Karpas-422 (cell line): ENCODE measurements at regions not wholly inside any gene's neighbourhood (a gene's known extent, or its start where the extent isn't known, plus 50 kb on each side); places are given as distances from the start of the nearest gene placed in this dataset.

ENCODE experiments used
- DNase-seq: peaks from one replicate; pipeline ENCODE4 v3.0.0-alpha.2; 2015
- H2AFZ ChIP-seq: fragments of 200-600 bp; sonication (generic); 2 replicates; pipeline ENCODE4 v1.6.1; 2014; ENCODE audit warnings: antibody characterized with exemption, low read length, mixed read lengths
- H3K27ac ChIP-seq: fragments of 200-600 bp; sonication (generic); 2 replicates; pipeline ENCODE4 v1.5.1; 2014; ENCODE audit warnings: mild to moderate bottlenecking, low read length, moderate library complexity
- H3K27me3 ChIP-seq: fragments of 200-600 bp; sonication (generic); 2 replicates; pipeline ENCODE4 v1.6.1; 2014; ENCODE audit warnings: low read length, mixed read lengths
- H3K36me3 ChIP-seq: fragments of 200-600 bp; sonication (generic); 2 replicates; pipeline ENCODE4 v1.6.1; 2014; ENCODE audit warnings: low read length, mixed read lengths; ENCODE audit not compliant: insufficient read depth
- H3K4me1 ChIP-seq: fragments of 200-600 bp; sonication (generic); 2 replicates; pipeline ENCODE4 v1.6.1; 2014; ENCODE audit warnings: mild to moderate bottlenecking, low read length, mixed read lengths
- H3K4me2 ChIP-seq: fragments of 200-600 bp; sonication (generic); 2 replicates; pipeline ENCODE4 v1.6.1; 2014; ENCODE audit warnings: low read length, low read depth, mild to moderate bottlenecking; ENCODE audit not compliant: poor library complexity, severe bottlenecking
- H3K4me3 ChIP-seq: fragments of 200-600 bp; sonication (generic); 2 replicates; pipeline ENCODE4 v1.5.1; 2014; ENCODE audit warnings: mild to moderate bottlenecking, antibody characterized with exemption, low read length, mixed read lengths
- H3K79me2 ChIP-seq: fragments of 200-600 bp; sonication (generic); 2 replicates; pipeline ENCODE4 v1.6.1; 2014; ENCODE audit warnings: mild to moderate bottlenecking, low read length, mixed read lengths
- H3K9ac ChIP-seq: fragments of 200-600 bp; sonication (generic); 2 replicates; pipeline ENCODE4 v1.6.0; 2014; ENCODE audit warnings: low read length
- H3K9me2 ChIP-seq: fragments of 200-600 bp; sonication (generic), shearing (Covaris generic); replicated peaks from 2 replicates; pipeline ENCODE4 v1.6.0; 2014; ENCODE audit warnings: mild to moderate bottlenecking, low read length, moderate library complexity; ENCODE audit not compliant: insufficient read depth
- H3K9me3 ChIP-seq: fragments of 300-700, 200-600 bp; sonication (generic); 2 replicates; pipeline ENCODE4 v1.6.1; 2014; ENCODE audit warnings: low read length, mixed read lengths
- H4K20me1 ChIP-seq: fragments of 200-600 bp; sonication (generic); 2 replicates; pipeline ENCODE4 v1.6.1; 2014; ENCODE audit warnings: mild to moderate bottlenecking, antibody characterized with exemption, low read length, low read depth; ENCODE audit not compliant: insufficient read depth

DNA sequence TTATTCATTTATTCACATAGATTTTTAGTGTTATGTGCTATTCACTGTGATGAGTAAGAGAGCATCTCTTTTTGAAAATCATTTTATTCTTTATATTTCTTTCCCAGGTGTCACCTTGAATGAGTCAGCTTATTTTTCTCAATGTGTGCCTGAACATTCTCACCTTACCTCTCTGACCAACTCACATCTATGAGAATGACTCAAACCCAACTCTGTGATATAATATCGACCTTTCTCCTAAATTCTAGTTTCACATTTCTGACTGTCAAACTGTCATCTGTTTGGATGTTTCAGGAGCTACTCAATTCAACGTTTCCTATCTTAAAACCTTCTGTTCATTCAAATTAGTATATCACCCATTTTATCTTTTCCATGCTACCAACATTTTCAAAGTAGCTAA lies 630.8 kb downstream of the RERGL start:
- H2AFZ ChIP-seq, result no peak overlapping the region

DNA sequence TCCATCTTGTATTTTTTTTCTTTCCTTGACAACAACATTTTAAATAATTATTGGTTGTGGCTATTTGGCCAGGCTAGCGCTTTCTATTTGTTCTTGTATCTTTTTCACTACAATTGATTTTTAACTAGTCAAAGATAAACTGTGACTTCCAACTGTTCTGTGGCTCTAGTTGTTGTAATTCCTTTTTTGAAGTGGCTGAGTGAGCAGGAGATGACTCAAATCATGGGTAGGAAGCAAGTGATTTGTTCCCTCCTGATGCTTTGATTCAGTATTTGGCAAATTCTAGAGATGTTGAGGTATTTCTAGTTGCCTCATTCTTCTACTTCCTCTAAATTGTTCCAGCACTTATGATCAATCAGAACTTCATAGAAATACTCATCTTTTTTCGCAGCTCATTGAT lies 633.5 kb downstream of the RERGL start:
- Histone ChIP-seq H3K79me2 (no peaks in the 10 kb centered on the region), H3K36me3 (no peaks in the 10 kb centered on the region), H3K9me3 (peaks cover 8% of the 10 kb centered on the region; the same call in 1 of the 2 replicates), H3K4me3 (no peak overlapping the region), H4K20me1 (no peaks in the 10 kb centered on the region), H3K27me3 (no peaks in the 10 kb centered on the region), H3K9ac (no peak overlapping the region), H3K27ac (no peak overlapping the region), H3K4me2 (no peak overlapping the region), H2AFZ (no peak overlapping the region), H3K4me1 (no peaks in the 10 kb centered on the region), H3K9me2 (no peaks in the 10 kb centered on the region; the same call in 1 of the 2 replicates)
- DNase-seq, result no peak

More for the DNA sequence above, 630.8 kb downstream of the RERGL start:
- peaks cover 12% of the 10 kb centered on the region; the same call in 1 of the 2 replicates for H3K9me3 ChIP-seq
- no peak overlapping the region for H3K27ac ChIP-seq
- no peaks in the 10 kb centered on the region for H3K27me3 ChIP-seq
- H3K79me2 ChIP-seq, result no peaks in the 10 kb centered on the region
- H4K20me1 ChIP-seq, result no peaks in the 10 kb centered on the region
- H3K4me1 ChIP-seq, result no peaks in the 10 kb centered on the region
- no peak for DNase-seq
- H3K36me3 ChIP-seq, result no peaks in the 10 kb centered on the region
- no peak overlapping the region for H3K4me2 ChIP-seq
- no peaks in the 10 kb centered on the region for H3K9me2 ChIP-seq
- no peak overlapping the region for H3K4me3 ChIP-seq
- H3K9ac ChIP-seq, result no peak overlapping the region

DNA sequence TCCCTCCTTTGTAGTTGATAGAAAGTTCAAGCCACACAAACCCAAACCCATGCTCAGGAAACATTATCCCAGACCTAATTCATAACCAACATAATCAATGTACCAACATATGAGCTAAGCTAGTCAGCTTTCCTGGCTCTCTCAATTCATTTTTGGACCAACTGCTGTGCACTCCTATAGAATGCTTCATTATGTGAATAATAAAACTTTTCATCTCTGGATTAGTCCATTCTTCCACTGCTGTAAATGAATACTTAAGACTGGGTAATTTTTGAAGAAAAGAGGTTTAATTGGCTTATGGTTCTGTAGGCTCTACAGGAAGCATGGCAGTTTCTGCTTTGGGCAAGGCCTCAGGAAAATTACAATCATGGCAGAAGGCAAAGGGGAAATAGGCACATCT lies 651.9 kb downstream of the RERGL start:
- Histone ChIP-seq H3K4me2 (no peak overlapping the region), H2AFZ (no peak overlapping the region), H3K79me2 (no peaks in the 10 kb centered on the region), H3K9me3 (peaks cover 34% of the 10 kb centered on the region), H3K9ac (no peak overlapping the region), H3K4me3 (no peak overlapping the region), H3K4me1 (no peaks in the 10 kb centered on the region), H3K9me2 (no peaks in the 10 kb centered on the region), H3K27me3 (no peaks in the 10 kb centered on the region), H4K20me1 (no peaks in the 10 kb centered on the region), H3K36me3 (no peaks in the 10 kb centered on the region), H3K27ac (no peak overlapping the region)
- DNase-seq, result no peak

DNA sequence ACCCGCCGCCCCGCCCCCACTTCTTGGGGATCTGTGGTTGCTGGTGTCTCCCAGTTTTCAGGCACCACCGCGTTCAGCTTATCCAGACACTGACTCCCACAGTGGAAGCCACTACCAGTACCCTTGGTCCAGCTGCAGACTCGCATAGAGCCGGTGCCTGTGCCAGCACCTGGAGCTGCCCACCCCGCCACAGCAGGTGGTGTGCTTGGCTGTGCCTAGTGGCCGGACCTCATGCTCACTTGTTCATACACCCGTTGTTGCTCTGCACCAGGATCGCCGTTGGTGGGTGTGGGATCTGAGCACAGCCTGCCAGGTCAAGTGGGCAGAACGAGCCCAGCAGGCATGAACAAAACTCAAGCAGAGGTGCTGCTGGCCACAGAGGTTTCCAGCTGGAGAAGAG lies 673.2 kb downstream of the RERGL start:
- no peaks in the 10 kb centered on the region for H3K79me2 ChIP-seq
- no peaks in the 10 kb centered on the region for H3K36me3 ChIP-seq
- no peaks in the 10 kb centered on the region for H3K27me3 ChIP-seq
- H3K27ac ChIP-seq, result no peak overlapping the region
- DNase-seq, result no peak
- H3K9me3 ChIP-seq, result peaks cover 21% of the 10 kb centered on the region
- no peak overlapping the region for H3K4me3 ChIP-seq
- no peaks in the 10 kb centered on the region for H4K20me1 ChIP-seq
- H3K9ac ChIP-seq, result no peak overlapping the region
- H3K4me2 ChIP-seq, result no peak overlapping the region
- H3K4me1 ChIP-seq, result no peaks in the 10 kb centered on the region
- H2AFZ ChIP-seq, result no peak overlapping the region
- H3K9me2 ChIP-seq, result no peaks in the 10 kb centered on the region

DNA sequence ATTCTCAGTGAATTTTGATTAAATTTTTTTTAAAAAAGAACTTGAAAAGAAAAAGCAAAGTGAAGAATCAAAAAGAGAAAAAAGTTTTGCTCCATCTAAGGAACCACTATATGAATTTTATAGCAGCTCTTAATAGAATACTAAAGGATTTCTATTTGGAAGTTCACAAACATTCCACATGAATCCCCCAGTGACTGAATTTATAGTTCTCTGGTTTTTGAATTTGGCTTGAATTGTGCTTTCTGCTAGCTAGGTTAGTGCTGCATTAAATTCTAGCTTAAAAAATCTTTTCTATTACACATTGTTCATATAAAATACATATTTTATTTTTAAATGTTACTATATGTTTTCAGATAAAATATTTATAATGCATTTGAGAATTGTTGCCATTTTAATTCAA lies 675.4 kb downstream of the RERGL start:
- Histone ChIP-seq H2AFZ (no peak overlapping the region), H4K20me1 (no peaks in the 10 kb centered on the region), H3K4me2 (no peak overlapping the region), H3K36me3 (no peaks in the 10 kb centered on the region), H3K9me3 (peaks cover 21% of the 10 kb centered on the region), H3K9me2 (no peaks in the 10 kb centered on the region), H3K79me2 (no peaks in the 10 kb centered on the region), H3K27ac (no peak overlapping the region), H3K4me1 (no peaks in the 10 kb centered on the region), H3K27me3 (no peaks in the 10 kb centered on the region), H3K4me3 (no peak overlapping the region), H3K9ac (no peak overlapping the region)
- no peak for DNase-seq

DNA sequence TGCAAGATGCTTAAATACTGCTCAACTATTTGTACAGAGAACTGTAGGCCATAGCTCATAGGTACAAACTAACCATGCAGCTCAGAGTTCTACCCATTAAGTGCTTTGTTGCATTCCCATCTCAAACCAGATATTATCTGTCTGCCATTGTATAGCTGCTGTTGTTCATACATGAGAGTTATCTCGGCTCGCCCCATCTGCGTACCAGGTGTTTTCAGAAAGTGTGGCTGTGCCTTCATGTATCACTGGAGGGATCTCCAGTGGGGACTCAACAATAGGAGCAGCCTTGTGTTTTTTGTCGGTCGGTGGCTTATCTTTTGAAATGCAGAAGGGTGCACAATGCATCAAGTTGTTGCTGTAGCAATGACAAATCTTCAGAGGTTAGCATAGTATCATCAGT lies 678.3 kb downstream of the RERGL start:
- Histone ChIP-seq H3K27ac (no peak overlapping the region), H3K9me3 (peaks cover 21% of the 10 kb centered on the region), H3K9ac (no peak overlapping the region), H3K4me3 (no peak overlapping the region), H3K27me3 (no peaks in the 10 kb centered on the region), H3K4me1 (no peaks in the 10 kb centered on the region), H3K4me2 (no peak overlapping the region), H3K79me2 (no peaks in the 10 kb centered on the region), H3K36me3 (no peaks in the 10 kb centered on the region), H4K20me1 (no peaks in the 10 kb centered on the region), H3K9me2 (no peaks in the 10 kb centered on the region), H2AFZ (no peak overlapping the region)
- no peak for DNase-seq

DNA sequence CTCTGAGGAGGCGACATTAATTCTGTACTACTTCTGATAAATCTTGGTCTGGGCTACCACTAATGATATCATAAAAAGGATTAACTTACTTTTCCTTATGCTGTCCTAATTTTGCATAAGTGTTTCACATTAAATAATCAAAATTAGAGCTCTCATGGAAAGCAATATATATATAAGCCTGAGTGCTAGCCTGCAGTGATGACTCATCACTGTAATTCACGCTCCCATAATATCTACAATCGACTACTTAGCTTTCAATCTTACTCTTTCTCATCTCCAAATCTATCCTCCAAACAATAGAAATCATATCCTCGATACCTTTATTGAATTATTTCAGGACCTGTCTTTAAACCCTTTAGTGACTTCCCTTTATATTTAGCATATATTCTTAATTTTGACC lies 701.3 kb downstream of the RERGL start:
- Histone ChIP-seq H2AFZ (no peak overlapping the region), H3K4me2 (no peak overlapping the region), H3K9me2 (no peaks in the 10 kb centered on the region), H3K36me3 (no peaks in the 10 kb centered on the region), H3K9ac (no peak overlapping the region), H3K79me2 (no peaks in the 10 kb centered on the region), H3K9me3 (peaks cover 24% of the 10 kb centered on the region), H3K4me3 (no peak overlapping the region), H3K27ac (no peak overlapping the region), H3K27me3 (no peaks in the 10 kb centered on the region), H3K4me1 (no peaks in the 10 kb centered on the region), H4K20me1 (no peaks in the 10 kb centered on the region)
- no peak for DNase-seq

DNA sequence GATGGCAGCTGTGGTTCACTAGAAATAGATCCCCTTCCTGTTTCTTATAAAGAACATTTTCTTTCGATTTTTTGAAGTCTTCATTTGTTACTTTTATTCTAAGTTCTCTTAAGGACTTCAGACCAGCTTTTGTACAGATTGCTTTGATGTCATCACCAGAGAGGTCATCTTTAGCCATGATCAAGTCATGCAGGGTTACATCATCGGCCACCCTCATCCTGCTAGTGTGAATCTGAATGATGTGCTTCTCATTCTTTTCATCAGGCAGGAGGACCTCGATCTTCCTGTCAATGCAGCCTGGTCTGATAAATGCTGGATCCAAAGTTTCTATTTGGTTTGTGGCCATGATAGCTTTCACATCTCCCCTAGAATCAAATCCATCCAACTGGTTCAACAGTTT lies 706.7 kb downstream of the RERGL start:
- Histone ChIP-seq H3K9ac (no peak overlapping the region), H3K36me3 (no peaks in the 10 kb centered on the region), H3K4me3 (no peak overlapping the region), H4K20me1 (no peaks in the 10 kb centered on the region), H3K4me2 (no peak overlapping the region), H3K9me2 (no peaks in the 10 kb centered on the region), H2AFZ (no peak overlapping the region), H3K4me1 (no peaks in the 10 kb centered on the region), H3K27ac (no peak overlapping the region), H3K9me3 (peaks cover 8% of the 10 kb centered on the region; the same call in 1 of the 2 replicates), H3K27me3 (no peaks in the 10 kb centered on the region), H3K79me2 (no peaks in the 10 kb centered on the region)
- DNase-seq, result no peak

DNA sequence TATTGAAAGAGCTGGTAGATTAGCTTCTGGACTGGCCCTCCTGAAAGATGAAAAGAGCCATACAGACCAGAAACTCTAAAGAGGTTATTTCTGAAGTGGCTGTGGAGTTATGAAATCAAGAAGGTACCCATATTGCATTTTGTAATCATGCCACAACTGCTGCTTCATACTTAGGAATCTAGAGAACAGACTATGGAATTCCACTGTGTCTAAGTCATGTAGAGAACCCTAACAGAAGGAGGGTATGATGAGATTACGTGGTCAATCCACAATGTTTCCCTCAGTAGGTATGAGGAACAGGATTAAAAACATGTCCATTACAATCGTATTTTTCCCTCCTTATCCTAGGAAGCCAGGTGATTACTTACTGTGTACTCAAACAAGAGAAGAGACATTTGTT lies 708.8 kb downstream of the RERGL start:
- Histone ChIP-seq H3K27ac (no peak overlapping the region), H3K36me3 (no peaks in the 10 kb centered on the region), H2AFZ (no peak overlapping the region), H3K4me1 (no peaks in the 10 kb centered on the region), H4K20me1 (no peaks in the 10 kb centered on the region), H3K9me3 (peaks cover 13% of the 10 kb centered on the region; the same call in 1 of the 2 replicates), H3K9ac (no peak overlapping the region), H3K27me3 (no peaks in the 10 kb centered on the region), H3K9me2 (no peaks in the 10 kb centered on the region), H3K79me2 (no peaks in the 10 kb centered on the region), H3K4me3 (no peak overlapping the region), H3K4me2 (no peak overlapping the region)
- no peak for DNase-seq
